WTC11 (cell line): ENCODE measurements at regions not wholly inside any gene's neighbourhood (a gene's known extent, or its start where the extent isn't known, plus 50 kb on each side); places are given as distances from the start of the nearest gene placed in this dataset.

Experiments
- ELF4 ChIP-seq: sonication (generic); formaldehyde crosslinking; IDR thresholded peaks from 2 replicates; pipeline ENCODE4 v1.8.1; 2022; ENCODE audit warnings: low read depth, mild to moderate bottlenecking, moderate library complexity, missing genetic modification reagents
- KAT7 ChIP-seq: sonication (generic); formaldehyde crosslinking; IDR thresholded peaks from 2 replicates; pipeline ENCODE4 v1.8.1; 2023; ENCODE audit warnings: missing genetic modification reagents, mild to moderate bottlenecking, borderline replicate concordance
- TF ChIP-seq, protein P1 (sequence below): fragments of 200-600 bp; IDR thresholded peaks from 2 replicates; pipeline ENCODE4 v1.8.0; 2022; ENCODE audit warnings: antibody characterized with exemption
- TF ChIP-seq, protein P2 (sequence below): sonication (generic); formaldehyde crosslinking; IDR thresholded peaks from 2 replicates; pipeline ENCODE4 v1.8.0; 2022; ENCODE audit warnings: missing genetic modification reagents

DNA sequence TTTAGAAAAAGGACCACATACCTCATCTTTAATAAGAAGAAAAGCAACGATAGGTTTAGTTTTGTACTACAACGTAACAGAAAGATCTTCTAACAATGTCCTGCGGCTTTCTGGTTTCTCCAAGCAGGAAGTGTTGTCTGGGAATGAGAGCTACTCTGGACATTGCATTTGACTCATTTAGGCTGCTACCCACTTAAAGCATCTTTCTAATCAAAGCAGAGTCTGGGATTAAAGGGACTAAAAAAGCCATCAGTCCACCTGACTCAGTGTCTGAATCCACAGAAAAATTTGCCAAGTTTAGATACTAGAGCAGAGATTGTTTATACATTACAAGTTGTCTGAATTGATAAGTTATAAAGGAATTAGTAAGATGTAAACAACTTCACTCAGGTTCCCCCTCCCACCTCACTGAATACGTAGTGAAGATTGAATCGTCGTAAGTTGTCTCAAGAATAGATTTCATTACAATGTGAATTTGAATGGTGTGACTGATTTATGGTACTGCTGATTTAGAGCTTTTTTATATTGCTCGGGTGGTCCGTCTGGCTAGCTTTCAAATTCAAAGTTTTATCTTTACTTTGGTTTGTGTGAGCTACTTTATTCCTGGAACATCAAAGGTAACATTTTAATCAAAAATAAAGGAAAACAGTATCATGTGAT lies 70.2 kb upstream of the SMIM21 start:
- TF ChIP-seq ELF4 (CRISPR knock-in tag) (no peak), KAT7 (CRISPR knock-in tag) (no peak)
- TF ChIP-seq, protein P1, sequence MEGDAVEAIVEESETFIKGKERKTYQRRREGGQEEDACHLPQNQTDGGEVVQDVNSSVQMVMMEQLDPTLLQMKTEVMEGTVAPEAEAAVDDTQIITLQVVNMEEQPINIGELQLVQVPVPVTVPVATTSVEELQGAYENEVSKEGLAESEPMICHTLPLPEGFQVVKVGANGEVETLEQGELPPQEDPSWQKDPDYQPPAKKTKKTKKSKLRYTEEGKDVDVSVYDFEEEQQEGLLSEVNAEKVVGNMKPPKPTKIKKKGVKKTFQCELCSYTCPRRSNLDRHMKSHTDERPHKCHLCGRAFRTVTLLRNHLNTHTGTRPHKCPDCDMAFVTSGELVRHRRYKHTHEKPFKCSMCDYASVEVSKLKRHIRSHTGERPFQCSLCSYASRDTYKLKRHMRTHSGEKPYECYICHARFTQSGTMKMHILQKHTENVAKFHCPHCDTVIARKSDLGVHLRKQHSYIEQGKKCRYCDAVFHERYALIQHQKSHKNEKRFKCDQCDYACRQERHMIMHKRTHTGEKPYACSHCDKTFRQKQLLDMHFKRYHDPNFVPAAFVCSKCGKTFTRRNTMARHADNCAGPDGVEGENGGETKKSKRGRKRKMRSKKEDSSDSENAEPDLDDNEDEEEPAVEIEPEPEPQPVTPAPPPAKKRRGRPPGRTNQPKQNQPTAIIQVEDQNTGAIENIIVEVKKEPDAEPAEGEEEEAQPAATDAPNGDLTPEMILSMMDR: no peak
- TF ChIP-seq, protein P2, sequence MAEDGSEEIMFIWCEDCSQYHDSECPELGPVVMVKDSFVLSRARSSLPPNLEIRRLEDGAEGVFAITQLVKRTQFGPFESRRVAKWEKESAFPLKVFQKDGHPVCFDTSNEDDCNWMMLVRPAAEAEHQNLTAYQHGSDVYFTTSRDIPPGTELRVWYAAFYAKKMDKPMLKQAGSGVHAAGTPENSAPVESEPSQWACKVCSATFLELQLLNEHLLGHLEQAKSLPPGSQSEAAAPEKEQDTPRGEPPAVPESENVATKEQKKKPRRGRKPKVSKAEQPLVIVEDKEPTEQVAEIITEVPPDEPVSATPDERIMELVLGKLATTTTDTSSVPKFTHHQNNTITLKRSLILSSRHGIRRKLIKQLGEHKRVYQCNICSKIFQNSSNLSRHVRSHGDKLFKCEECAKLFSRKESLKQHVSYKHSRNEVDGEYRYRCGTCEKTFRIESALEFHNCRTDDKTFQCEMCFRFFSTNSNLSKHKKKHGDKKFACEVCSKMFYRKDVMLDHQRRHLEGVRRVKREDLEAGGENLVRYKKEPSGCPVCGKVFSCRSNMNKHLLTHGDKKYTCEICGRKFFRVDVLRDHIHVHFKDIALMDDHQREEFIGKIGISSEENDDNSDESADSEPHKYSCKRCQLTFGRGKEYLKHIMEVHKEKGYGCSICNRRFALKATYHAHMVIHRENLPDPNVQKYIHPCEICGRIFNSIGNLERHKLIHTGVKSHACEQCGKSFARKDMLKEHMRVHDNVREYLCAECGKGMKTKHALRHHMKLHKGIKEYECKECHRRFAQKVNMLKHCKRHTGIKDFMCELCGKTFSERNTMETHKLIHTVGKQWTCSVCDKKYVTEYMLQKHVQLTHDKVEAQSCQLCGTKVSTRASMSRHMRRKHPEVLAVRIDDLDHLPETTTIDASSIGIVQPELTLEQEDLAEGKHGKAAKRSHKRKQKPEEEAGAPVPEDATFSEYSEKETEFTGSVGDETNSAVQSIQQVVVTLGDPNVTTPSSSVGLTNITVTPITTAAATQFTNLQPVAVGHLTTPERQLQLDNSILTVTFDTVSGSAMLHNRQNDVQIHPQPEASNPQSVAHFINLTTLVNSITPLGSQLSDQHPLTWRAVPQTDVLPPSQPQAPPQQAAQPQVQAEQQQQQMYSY: no peak
